Mucosa of rectum (tissue), 2 donors: ENCODE measurements at regions not wholly inside any gene's neighbourhood (a gene's known extent, or its start where the extent isn't known, plus 50 kb on each side); places are given as distances from the start of the nearest gene placed in this dataset.
"Not testable (repeated sequence)": the region's sequence is repeated elsewhere in the genome, so short reads cannot be mapped to it uniquely, and the experiment has no call there.

ENCODE experiments used
- H3K27ac ChIP-seq, 2 donors: one replicate each; pipeline ENCODE4 v1.7.0; 2013; ENCODE audit warnings: inconsistent platforms in 2 of 2, low read depth in 2 of 2, low read length in 2 of 2
- H3K27me3 ChIP-seq, 2 donors: one replicate each; pipeline ENCODE4 v1.7.0; 2013; ENCODE audit warnings: low read length in 2 of 2; ENCODE audit not compliant: control insufficient read depth in 2 of 2, insufficient read depth in 2 of 2
- H3K36me3 ChIP-seq, 2 donors: one replicate each; pipeline ENCODE4 v1.7.0; 2013; ENCODE audit warnings: low read length in 2 of 2; ENCODE audit not compliant: control insufficient read depth in 2 of 2, insufficient read depth in 2 of 2
- H3K4me1 ChIP-seq, 2 donors: one replicate each; pipeline ENCODE4 v1.7.0; 2013; ENCODE audit warnings: low read length in 2 of 2, mild to moderate bottlenecking in 1 of 2; ENCODE audit not compliant: control insufficient read depth in 2 of 2, insufficient read depth in 2 of 2
- H3K4me3 ChIP-seq, 2 donors: one replicate each; pipeline ENCODE4 v1.7.0; 2013; ENCODE audit warnings: low read length in 2 of 2
- H3K9ac ChIP-seq, 2 donors: one replicate each; pipeline ENCODE4 v1.7.0; 2013; ENCODE audit warnings: low read length in 2 of 2, low read depth in 1 of 2, mild to moderate bottlenecking in 1 of 2
- H3K9me3 ChIP-seq, 2 donors: one replicate each; pipeline ENCODE4 v1.7.0; 2013; ENCODE audit warnings: low read length in 2 of 2; ENCODE audit not compliant: control insufficient read depth in 2 of 2
- donor health status: healthy.
- donor health status: Normal muscosa, but diverticular disease.

- not testable (repeated sequence) for H3K36me3 ChIP-seq, H3K9me3 ChIP-seq, H3K27ac ChIP-seq, H3K9ac ChIP-seq, H3K27me3 ChIP-seq, H3K4me1 ChIP-seq, H3K4me3 ChIP-seq
These were observed 248.0 kb upstream of the PLGLB2 start for GRCh38 chr2:87499860-87500259.

GRCh38 chr2:87500421-87500820, 247.5 kb upstream of the PLGLB2 start:
- not testable (repeated sequence) for H3K27ac ChIP-seq, H3K4me3 ChIP-seq, H3K9ac ChIP-seq, H3K36me3 ChIP-seq, H3K27me3 ChIP-seq, H3K9me3 ChIP-seq, H3K4me1 ChIP-seq

- not testable (repeated sequence) for H3K9ac ChIP-seq, H3K4me3 ChIP-seq, H3K27me3 ChIP-seq, H3K9me3 ChIP-seq, H3K27ac ChIP-seq, H3K36me3 ChIP-seq, H3K4me1 ChIP-seq
These were observed 246.9 kb upstream of the PLGLB2 start for GRCh38 chr2:87500951-87501350.

GRCh38 chr2:87502948-87503347, 244.9 kb upstream of the PLGLB2 start:
- H3K27me3 ChIP-seq, H3K27ac ChIP-seq, H3K9ac ChIP-seq, H3K9me3 ChIP-seq, H3K4me3 ChIP-seq, H3K4me1 ChIP-seq, H3K36me3 ChIP-seq: not testable (repeated sequence)

- H3K27me3 ChIP-seq, H3K36me3 ChIP-seq, H3K27ac ChIP-seq, H3K9me3 ChIP-seq, H3K4me3 ChIP-seq, H3K4me1 ChIP-seq, H3K9ac ChIP-seq: not testable (repeated sequence)
These were observed 242.6 kb upstream of the PLGLB2 start for GRCh38 chr2:87505239-87505638.

- H3K27ac ChIP-seq, result not testable (repeated sequence)
These were observed 242.0 kb upstream of the PLGLB2 start for GRCh38 chr2:87505909-87506308.

GRCh38 chr2:87507378-87508348, 240.2 kb upstream of the PLGLB2 start:
- not testable (repeated sequence) for H3K36me3 ChIP-seq, H3K4me3 ChIP-seq, H3K27me3 ChIP-seq, H3K4me1 ChIP-seq, H3K9ac ChIP-seq, H3K9me3 ChIP-seq
- peak overlapping the region in 1 of 2 donors; percentile 32 for H3K27ac ChIP-seq

More at GRCh38 chr2:87505909-87506308, 242.0 kb upstream of the PLGLB2 start:
- not testable (repeated sequence) for H3K36me3 ChIP-seq, H3K4me3 ChIP-seq, H3K9me3 ChIP-seq, H3K9ac ChIP-seq, H3K4me1 ChIP-seq, H3K27me3 ChIP-seq

- H3K27me3 ChIP-seq, H3K36me3 ChIP-seq, H3K9ac ChIP-seq, H3K27ac ChIP-seq, H3K4me3 ChIP-seq, H3K9me3 ChIP-seq, H3K4me1 ChIP-seq: not testable (repeated sequence)
These were observed 236.6 kb upstream of the PLGLB2 start for GRCh38 chr2:87511195-87511778.

GRCh38 chr2:87512864-87513530, 234.9 kb upstream of the PLGLB2 start:
- not testable (repeated sequence) for H3K9me3 ChIP-seq, H3K9ac ChIP-seq, H3K4me3 ChIP-seq, H3K36me3 ChIP-seq, H3K27ac ChIP-seq, H3K27me3 ChIP-seq, H3K4me1 ChIP-seq

- H3K36me3 ChIP-seq, H3K9me3 ChIP-seq, H3K27me3 ChIP-seq, H3K9ac ChIP-seq, H3K4me1 ChIP-seq, H3K4me3 ChIP-seq, H3K27ac ChIP-seq: not testable (repeated sequence)
These were observed 233.9 kb upstream of the PLGLB2 start for GRCh38 chr2:87514034-87514433.
